ENCODE measurements at regions not wholly inside any gene's neighbourhood (a gene's known extent, or its start where the extent isn't known, plus 50 kb on each side); places are given as distances from the start of the nearest gene placed in this dataset.
A peak's percentile ranks its signal among the peaks of the same experiment; 100 is the strongest.
"Not testable (repeated sequence)": the region's sequence is repeated elsewhere in the genome, so short reads cannot be mapped to it uniquely, and the experiment has no call there.

DNA sequence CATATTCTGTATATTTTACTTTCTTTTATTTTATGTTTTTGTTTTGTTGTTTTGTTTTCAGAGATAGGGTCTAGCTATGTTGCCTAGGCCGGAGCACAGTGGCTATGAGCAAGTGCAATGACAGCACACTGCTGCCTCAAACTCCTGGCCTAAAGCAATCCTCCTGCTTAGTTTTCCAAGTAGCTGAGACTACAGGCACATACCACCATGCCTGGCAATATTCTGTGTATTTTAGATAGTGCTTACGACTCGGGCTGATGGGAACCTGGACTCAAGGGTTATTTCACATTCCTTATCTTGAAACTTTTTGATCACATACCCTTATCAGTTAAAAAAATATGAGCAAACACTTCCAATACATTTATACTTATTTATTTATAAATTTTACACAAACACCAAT lies 119.0 kb upstream of the STARD4 start:
- no peak for DNase-seq (ENCODE audit: low spot score)

DNA sequence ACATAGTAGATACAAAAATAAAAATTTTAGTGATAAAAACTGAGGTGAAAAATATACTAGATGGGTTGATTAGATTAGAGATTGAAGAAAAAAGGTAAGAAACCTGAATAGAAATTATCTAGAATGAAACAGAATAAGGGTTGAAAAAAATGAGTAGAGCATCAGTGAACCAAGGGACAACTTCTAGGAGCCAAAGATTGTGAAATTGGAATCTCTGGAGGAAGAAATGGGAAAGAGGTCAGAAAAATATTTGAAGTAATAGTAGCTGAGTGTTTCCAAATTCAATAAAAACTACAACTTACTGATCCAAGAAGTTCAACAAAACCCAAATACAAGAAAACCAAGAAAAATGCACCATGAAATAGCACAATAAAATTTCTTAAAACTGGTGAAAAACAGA lies 116.6 kb upstream of the STARD4 start:
- DNase-seq (ENCODE audit: low spot score) = peak; percentile 63

- no peak for DNase-seq (ENCODE audit: low spot score)
Observed at GRCh38 chr5:111627862-111628261, 115.5 kb upstream of the STARD4 start.

DNA sequence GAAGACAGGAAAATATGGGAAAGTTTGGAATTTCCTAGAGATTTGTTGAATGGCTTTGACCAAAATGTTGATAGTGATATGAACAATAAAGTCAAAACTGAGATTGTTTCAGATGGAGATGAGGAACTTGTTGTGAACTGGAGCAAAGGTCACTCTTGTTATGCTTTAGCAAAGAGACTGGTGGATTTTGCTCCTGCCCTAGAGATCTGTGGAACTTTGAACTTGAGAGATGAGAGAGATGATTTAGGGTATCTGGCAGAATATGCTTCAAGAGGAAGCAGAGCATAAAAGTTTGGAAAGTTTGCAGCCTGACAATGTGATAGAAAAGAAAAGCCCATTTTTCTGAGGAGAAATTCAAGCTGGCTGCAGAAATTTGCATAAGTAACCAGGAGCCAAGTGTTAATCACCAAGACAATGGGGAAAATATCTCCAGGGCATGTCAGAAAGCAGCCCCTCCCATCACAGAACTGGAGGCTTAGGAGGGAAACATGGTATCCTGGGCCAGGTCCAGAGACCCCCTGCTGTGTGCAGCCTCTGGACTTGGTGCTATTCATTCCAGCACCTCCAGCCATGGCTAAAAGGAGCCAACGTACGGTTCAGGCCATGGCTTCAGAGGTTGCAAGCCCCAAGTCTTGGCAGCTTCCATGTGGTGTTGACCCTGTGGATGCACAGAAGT lies 114.3 kb upstream of the STARD4 start:
- DNase-seq (ENCODE audit: low spot score) = no peak

GRCh38 chr5:111618623-111619271 lies 106.4 kb upstream of the STARD4 start:
- no peak for DNase-seq (ENCODE audit: low spot score)

GRCh38 chr5:111615054-111615453 lies 102.7 kb upstream of the STARD4 start:
- no peak for DNase-seq (ENCODE audit: low spot score)

DNA sequence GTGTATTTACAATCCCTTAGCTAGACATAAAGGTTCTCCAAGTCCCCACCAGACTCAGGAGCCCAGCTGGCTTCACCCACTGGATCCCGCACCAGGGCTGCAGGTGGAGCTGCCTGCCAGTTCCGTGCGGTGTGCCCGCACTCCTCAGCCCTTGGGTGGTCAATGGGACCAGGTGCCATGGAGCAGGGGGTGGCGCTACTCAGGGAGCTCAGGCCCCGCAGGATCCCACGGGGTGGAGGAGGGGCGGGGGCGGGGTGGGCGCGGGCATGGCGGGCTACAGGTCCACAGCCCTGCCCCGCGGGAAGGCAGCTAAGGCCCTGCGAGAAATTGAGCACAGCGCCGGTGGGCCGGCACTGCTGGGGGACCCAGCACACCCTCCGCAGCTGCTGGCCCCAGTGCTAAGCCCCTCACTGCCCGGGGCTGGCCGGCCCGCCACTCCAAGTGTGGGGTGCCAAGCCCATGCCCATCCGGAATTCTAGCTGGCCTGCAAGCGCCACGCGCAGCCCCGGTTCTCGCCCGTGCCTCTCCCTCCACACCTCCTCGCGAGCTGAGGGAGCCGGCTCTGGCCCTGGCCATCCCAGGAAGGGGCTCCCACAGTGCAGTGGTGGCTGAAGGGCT lies 99.8 kb upstream of the STARD4 start:
- DNase-seq (ENCODE audit: low spot score) = not testable (repeated sequence)

DNA sequence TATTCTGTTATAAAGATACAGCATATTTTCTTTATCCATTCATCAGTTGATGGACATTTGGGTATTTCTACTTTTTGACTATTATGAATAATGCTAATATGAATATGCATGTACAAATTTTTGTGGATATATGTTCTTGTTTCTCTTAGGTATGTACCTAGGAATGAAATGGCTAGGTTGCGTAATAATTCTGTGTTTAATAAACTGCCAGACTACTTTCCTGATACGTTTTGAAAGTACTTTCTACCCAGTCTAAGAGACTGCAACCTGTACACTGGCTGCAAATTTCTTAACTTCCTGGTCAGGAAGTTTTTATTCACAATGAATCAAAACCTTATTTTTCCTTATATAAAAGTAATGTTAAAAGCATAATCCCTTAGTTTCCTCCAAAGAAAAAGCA lies 93.9 kb upstream of the STARD4 start:
- no peak for DNase-seq (ENCODE audit: low spot score)

DNA sequence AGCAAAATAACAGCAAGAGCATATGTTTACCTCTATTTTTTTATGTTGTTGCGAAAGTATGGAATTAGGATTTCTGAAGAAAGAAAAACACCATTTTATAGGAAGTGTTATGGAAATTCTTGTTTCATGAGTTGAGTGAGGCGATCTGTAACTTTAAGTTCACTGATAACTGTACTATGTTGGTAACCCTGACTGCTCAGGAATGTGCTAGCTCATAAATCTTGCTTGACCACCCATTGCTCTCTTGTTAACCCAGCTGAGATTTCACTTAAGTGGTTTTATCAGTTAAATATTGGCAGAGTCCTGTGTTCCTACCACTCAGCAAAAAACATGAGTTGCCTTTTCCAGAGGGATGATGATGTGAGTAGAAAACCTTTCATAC lies 91.1 kb upstream of the STARD4 start:
- DNase-seq (ENCODE audit: low spot score) = no peak

GRCh38 chr5:111602817-111603445 lies 90.6 kb upstream of the STARD4 start:
- DNase-seq (ENCODE audit: low spot score) = no peak

- no peak for DNase-seq (ENCODE audit: low spot score)
Observed at GRCh38 chr5:111598996-111599395, 86.7 kb upstream of the STARD4 start.

DNA sequence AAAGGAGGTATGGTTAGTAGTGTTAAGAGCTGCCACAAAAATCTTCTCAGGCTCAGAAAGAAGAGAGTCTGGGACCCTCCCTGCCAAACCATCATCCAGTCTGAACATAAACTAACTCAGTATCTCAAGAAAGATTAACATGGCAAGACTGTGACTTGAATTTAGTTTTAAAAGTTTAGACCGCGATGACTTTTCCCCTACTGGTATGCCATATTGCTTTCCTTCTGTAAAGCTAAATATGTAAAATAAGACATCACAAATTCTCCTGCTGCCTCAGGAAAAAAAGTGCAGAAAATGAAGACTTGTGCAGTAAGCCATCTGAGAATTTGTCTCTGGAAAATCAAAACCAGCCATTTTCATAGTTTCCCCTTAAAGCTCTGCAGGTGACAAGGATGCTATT lies 85.2 kb upstream of the STARD4 start:
- no peak for DNase-seq (ENCODE audit: low spot score)

- DNase-seq (ENCODE audit: low spot score) = no peak
Observed at GRCh38 chr5:111596705-111597104, 84.4 kb upstream of the STARD4 start.

DNA sequence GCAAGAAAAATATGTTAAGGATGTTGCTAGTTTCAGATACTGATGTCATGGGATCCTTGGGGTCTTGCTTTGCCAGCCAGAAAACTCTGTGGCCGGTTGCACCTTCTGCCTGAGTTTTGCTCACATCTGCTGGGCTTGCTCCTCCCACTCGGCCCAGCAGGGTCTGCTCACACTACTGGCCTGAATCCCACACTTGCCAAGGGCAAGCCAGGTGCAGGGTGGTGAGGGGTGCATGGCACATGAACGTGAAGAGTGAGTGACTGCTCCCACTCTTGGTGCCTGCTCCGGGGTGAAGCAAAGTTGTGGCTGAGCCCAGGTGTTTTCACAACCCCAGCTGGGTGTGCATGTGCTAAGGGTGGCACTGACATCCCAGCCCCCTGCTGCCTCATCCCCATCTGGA lies 83.1 kb upstream of the STARD4 start:
- no peak for DNase-seq (ENCODE audit: low spot score)

GRCh38 chr5:111589316-111589715 lies 77.0 kb upstream of the STARD4 start:
- DNase-seq (ENCODE audit: low spot score) = no peak

GRCh38 chr5:111587728-111588127 lies 75.4 kb upstream of the STARD4 start:
- no peak for DNase-seq (ENCODE audit: low spot score)

GRCh38 chr5:111585946-111586345 lies 73.6 kb upstream of the STARD4 start:
- DNase-seq (ENCODE audit: low spot score) = no peak

- DNase-seq (ENCODE audit: low spot score) = no peak
Observed at GRCh38 chr5:111585291-111585690, 73.0 kb upstream of the STARD4 start.

GRCh38 chr5:111584651-111585050 lies 72.3 kb upstream of the STARD4 start:
- peak; percentile 30 for DNase-seq (ENCODE audit: low spot score)

DNA sequence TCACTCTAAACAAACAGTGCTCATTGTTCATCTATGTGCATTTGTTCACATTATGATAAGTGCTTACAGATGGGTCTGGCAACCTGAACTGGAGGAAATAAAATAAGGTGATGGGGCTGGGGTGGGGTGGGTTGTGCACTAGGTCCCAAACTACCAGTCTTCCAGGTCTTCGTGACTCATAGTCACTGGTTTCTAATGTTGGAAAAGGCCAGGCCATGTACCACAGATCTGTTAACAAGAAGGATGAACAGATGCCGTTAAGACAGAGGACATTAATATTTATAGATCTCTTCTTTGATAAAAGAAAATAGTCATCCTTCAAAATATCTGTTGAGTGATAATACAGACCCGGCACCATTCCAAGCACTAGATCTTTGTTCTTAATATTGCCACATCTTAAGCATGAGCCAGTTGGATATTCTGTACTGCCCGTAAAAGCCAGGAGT lies 71.4 kb upstream of the STARD4 start:
- peak; percentile 35 for DNase-seq (ENCODE audit: low spot score)

GRCh38 chr5:111582993-111583601 lies 70.8 kb upstream of the STARD4 start:
- DNase-seq (ENCODE audit: low spot score) = peak; percentile 74

- DNase-seq (ENCODE audit: low spot score) = no peak
Observed at GRCh38 chr5:111582451-111582850, 70.1 kb upstream of the STARD4 start.

- DNase-seq (ENCODE audit: low spot score) = no peak
Observed at GRCh38 chr5:111580956-111581355, 68.6 kb upstream of the STARD4 start.

All from GM03348 (cell line).